Neural cell (in vitro differentiated cells): ENCODE measurements at regions not wholly inside any gene's neighbourhood (a gene's known extent, or its start where the extent isn't known, plus 50 kb on each side); places are given as distances from the start of the nearest gene placed in this dataset.

ENCODE experiments used
- H2AFZ ChIP-seq: fragments of 200-600, 300-800 bp; sonication (generic), shearing (Covaris generic); 2 replicates; pipeline ENCODE4 v1.6.0; 2014; ENCODE audit warnings: low read depth, mild to moderate bottlenecking, antibody characterized with exemption, low read length, moderate library complexity
- H3F3A ChIP-seq: fragments of 200-600 bp; shearing (Covaris generic); 2 replicates; pipeline ENCODE4 v1.6.1; 2016; ENCODE audit warnings: mild to moderate bottlenecking, moderate library complexity, mixed read lengths, antibody characterized with exemption, low read length; ENCODE audit not compliant: insufficient read depth, poor library complexity, severe bottlenecking
- H3K27ac ChIP-seq: fragments of 200-600, 300-800 bp; sonication (generic), shearing (Covaris generic); 2 replicates; pipeline ENCODE4 v1.5.1; 2014; ENCODE audit warnings: mild to moderate bottlenecking, low read length, moderate library complexity
- H3K27me3 ChIP-seq: fragments of 300-800, 200-600 bp; sonication (generic), shearing (Covaris generic); 2 replicates; pipeline ENCODE4 v1.6.0; 2014; ENCODE audit warnings: mild to moderate bottlenecking, low read depth, low read length, moderate library complexity; ENCODE audit not compliant: insufficient read depth
- H3K36me3 ChIP-seq: fragments of 300-800, 200-600 bp; sonication (generic), shearing (Covaris generic); 2 replicates; pipeline ENCODE4 v1.5.1; 2014; ENCODE audit warnings: mild to moderate bottlenecking, antibody characterized with exemption, low read length, moderate library complexity; ENCODE audit not compliant: insufficient read depth
- H3K4me2 ChIP-seq: fragments of 300-800, 200-600 bp; sonication (generic), shearing (Covaris generic); 2 replicates; pipeline ENCODE4 v1.6.0; 2014; ENCODE audit warnings: mild to moderate bottlenecking, low read length
- H3K4me3 ChIP-seq: fragments of 300-800, 200-600 bp; sonication (generic), shearing (Covaris generic); 2 replicates; pipeline ENCODE4 v1.5.1; 2014; ENCODE audit warnings: mild to moderate bottlenecking, low read length, moderate library complexity
- H3K79me2 ChIP-seq: fragments of 200-600 bp; shearing (Covaris generic); replicated peaks from 2 replicates; pipeline ENCODE4 v1.6.0; 2014; ENCODE audit warnings: mild to moderate bottlenecking, low read length, moderate library complexity; ENCODE audit not compliant: insufficient read depth
- H3K9ac ChIP-seq: fragments of 300-800, 200-600 bp; sonication (generic), shearing (Covaris generic); 2 replicates; pipeline ENCODE4 v1.6.1; 2016; ENCODE audit warnings: mild to moderate bottlenecking, low read length, mixed read lengths
- H3K9me2 ChIP-seq: fragments of 200-600 bp; shearing (Covaris generic); 2 replicates; pipeline ENCODE4 v1.6.1; 2016; ENCODE audit warnings: mild to moderate bottlenecking, low read length, mixed read lengths; ENCODE audit not compliant: insufficient read depth
- H3K9me3 ChIP-seq: fragments of 200-600, 300-800 bp; sonication (generic), shearing (Covaris generic); 2 replicates; pipeline ENCODE4 v1.6.1; 2016; ENCODE audit warnings: mild to moderate bottlenecking, mixed run types, low read length, moderate library complexity, mixed read lengths
- H4K20me1 ChIP-seq: fragments of 200-600 bp; shearing (Covaris generic); 2 replicates; pipeline ENCODE4 v1.6.1; 2016; ENCODE audit warnings: mild to moderate bottlenecking, mixed run types; ENCODE audit not compliant: insufficient read depth
- CTCF ChIP-seq: fragments of 450-650 bp; IDR thresholded peaks from 2 replicates; pipeline ENCODE4 v1.5.1; 2014; ENCODE audit warnings: antibody characterized with exemption, mild to moderate bottlenecking, moderate library complexity; ENCODE audit not compliant: poor library complexity, severe bottlenecking
- EP300 ChIP-seq: fragments of 450-650 bp; conservative IDR thresholded peaks from 2 replicates; pipeline ENCODE4 v1.6.1; 2014; ENCODE audit warnings: antibody characterized with exemption, mild to moderate bottlenecking, moderate library complexity; ENCODE audit not compliant: poor library complexity, severe bottlenecking
- EZH2 ChIP-seq: fragments of 200-600, 300-800 bp; shearing (Covaris generic), sonication (generic); IDR thresholded peaks from 2 replicates; pipeline ENCODE4 v1.6.1; 2014; ENCODE audit warnings: antibody characterized with exemption, low read length, borderline replicate concordance, mild to moderate bottlenecking; ENCODE audit not compliant: insufficient read depth, poor library complexity, severe bottlenecking
- MXI1 ChIP-seq: fragments of 450-650 bp; conservative IDR thresholded peaks from 2 replicates; pipeline ENCODE4 v1.6.1; 2014; ENCODE audit warnings: antibody characterized with exemption, mild to moderate bottlenecking; ENCODE audit not compliant: poor library complexity, severe bottlenecking
- POLR2AphosphoS5 ChIP-seq: IDR thresholded peaks from 2 replicates; pipeline ENCODE4 v1.6.1; 2012
- RAD21 ChIP-seq: fragments of 450-650 bp; conservative IDR thresholded peaks from 2 replicates; pipeline ENCODE4 v1.6.1; 2014; ENCODE audit warnings: antibody characterized with exemption, mild to moderate bottlenecking, moderate library complexity
- SMC3 ChIP-seq: fragments of 450-650 bp; conservative IDR thresholded peaks from 2 replicates; pipeline ENCODE4 v1.6.1; 2014; ENCODE audit warnings: antibody characterized with exemption, mild to moderate bottlenecking, moderate library complexity; ENCODE audit not compliant: poor library complexity
- TAF1 ChIP-seq: IDR thresholded peaks from 2 replicates; pipeline ENCODE4 v1.6.1; 2012; ENCODE audit warnings: low read depth
- TF ChIP-seq, protein P1 (sequence below): IDR thresholded peaks from 2 replicates; pipeline ENCODE4 v1.6.1; 2012; ENCODE audit warnings: borderline replicate concordance

DNA sequence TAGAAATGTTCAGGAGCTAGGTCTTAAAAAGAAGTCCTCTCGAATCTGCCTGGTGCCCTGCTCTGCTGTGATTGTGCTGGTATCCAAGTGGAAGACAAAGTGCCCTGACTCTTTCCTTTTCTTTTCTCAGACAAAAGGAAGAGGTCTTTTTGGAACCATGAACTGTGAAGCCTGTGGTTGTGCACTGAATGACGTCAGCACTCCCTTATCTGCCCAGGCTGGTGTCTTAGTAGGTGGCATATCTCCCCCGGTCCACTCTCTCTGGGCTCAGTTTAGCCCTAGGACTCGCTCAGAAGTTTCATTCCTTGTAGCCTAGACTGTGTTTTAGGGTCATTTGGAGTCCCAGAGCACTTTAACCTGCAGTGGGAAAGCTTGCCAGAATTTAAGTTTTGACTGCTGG lies 400.3 kb upstream of the CT83 start:
- H3K36me3 ChIP-seq = no peaks in the 10 kb centered on the region
- H3K9ac ChIP-seq = no peak overlapping the region
- no peaks in the 10 kb centered on the region for H3K79me2 ChIP-seq
- H4K20me1 ChIP-seq = no peaks in the 10 kb centered on the region
- H3K4me2 ChIP-seq = no peak overlapping the region
- TF ChIP-seq, protein P1, sequence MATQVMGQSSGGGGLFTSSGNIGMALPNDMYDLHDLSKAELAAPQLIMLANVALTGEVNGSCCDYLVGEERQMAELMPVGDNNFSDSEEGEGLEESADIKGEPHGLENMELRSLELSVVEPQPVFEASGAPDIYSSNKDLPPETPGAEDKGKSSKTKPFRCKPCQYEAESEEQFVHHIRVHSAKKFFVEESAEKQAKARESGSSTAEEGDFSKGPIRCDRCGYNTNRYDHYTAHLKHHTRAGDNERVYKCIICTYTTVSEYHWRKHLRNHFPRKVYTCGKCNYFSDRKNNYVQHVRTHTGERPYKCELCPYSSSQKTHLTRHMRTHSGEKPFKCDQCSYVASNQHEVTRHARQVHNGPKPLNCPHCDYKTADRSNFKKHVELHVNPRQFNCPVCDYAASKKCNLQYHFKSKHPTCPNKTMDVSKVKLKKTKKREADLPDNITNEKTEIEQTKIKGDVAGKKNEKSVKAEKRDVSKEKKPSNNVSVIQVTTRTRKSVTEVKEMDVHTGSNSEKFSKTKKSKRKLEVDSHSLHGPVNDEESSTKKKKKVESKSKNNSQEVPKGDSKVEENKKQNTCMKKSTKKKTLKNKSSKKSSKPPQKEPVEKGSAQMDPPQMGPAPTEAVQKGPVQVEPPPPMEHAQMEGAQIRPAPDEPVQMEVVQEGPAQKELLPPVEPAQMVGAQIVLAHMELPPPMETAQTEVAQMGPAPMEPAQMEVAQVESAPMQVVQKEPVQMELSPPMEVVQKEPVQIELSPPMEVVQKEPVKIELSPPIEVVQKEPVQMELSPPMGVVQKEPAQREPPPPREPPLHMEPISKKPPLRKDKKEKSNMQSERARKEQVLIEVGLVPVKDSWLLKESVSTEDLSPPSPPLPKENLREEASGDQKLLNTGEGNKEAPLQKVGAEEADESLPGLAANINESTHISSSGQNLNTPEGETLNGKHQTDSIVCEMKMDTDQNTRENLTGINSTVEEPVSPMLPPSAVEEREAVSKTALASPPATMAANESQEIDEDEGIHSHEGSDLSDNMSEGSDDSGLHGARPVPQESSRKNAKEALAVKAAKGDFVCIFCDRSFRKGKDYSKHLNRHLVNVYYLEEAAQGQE = no peak
- TF ChIP-seq MXI1 (no peak), EP300 (no peak), TAF1 (no peak), EZH2 (no peak), POLR2AphosphoS5 (no peak), RAD21 (no peak), SMC3 (no peak), CTCF (no peak)
- no peaks in the 10 kb centered on the region for H3K27me3 ChIP-seq
- H2AFZ ChIP-seq = no peak overlapping the region
- H3F3A ChIP-seq = no peaks in the 10 kb centered on the region
- no peak overlapping the region for H3K27ac ChIP-seq
- H3K4me3 ChIP-seq = no peak overlapping the region
- H3K9me3 ChIP-seq = no peaks in the 10 kb centered on the region
- no peaks in the 10 kb centered on the region for H3K9me2 ChIP-seq

- Histone ChIP-seq H3K9me3 (no peaks in the 10 kb centered on the region), H3K4me3 (no peak overlapping the region), H3K4me2 (no peak overlapping the region), H3K9me2 (no peaks in the 10 kb centered on the region), H3F3A (no peaks in the 10 kb centered on the region), H3K27me3 (no peaks in the 10 kb centered on the region), H3K79me2 (no peaks in the 10 kb centered on the region), H3K36me3 (no peaks in the 10 kb centered on the region), H3K9ac (no peak overlapping the region), H4K20me1 (no peaks in the 10 kb centered on the region), H3K27ac (no peak overlapping the region), H2AFZ (no peak overlapping the region)
- TF ChIP-seq EP300 = no peak
These were observed 399.6 kb upstream of the CT83 start for GRCh38 chrX:116862340-116862739.

DNA sequence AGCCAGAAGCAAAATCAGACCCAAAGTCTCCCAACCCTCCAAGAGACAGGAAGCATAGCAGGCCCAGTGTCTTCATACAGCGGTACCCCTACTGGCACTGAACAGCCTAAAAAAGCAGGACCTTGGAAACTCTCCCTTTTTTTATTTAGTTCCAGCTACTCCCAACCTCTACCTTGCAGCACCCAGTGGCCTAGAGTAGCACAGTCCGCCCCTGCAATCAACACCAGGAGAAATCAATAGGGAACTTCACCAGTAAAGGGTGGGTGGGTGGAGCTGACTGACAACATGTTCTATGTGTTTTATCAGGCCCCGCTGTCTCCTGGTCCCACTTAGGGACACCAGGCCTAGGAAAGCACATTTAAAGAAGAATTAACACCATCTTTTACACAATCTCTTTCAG lies 378.5 kb upstream of the CT83 start:
- no peaks in the 10 kb centered on the region for H3K27me3 ChIP-seq
- H3F3A ChIP-seq = no peaks in the 10 kb centered on the region
- no peaks in the 10 kb centered on the region for H3K79me2 ChIP-seq

More for the DNA sequence above, 378.5 kb upstream of the CT83 start:
- H3K36me3 ChIP-seq = no peaks in the 10 kb centered on the region
- no peaks in the 10 kb centered on the region for H3K9me3 ChIP-seq
- H3K9ac ChIP-seq = no peak overlapping the region
- no peaks in the 10 kb centered on the region for H4K20me1 ChIP-seq
- no peak overlapping the region for H3K4me3 ChIP-seq
- TF ChIP-seq TAF1 = no peak
- H2AFZ ChIP-seq = no peak overlapping the region
- H3K9me2 ChIP-seq = no peaks in the 10 kb centered on the region
- H3K27ac ChIP-seq = no peak overlapping the region
- no peak overlapping the region for H3K4me2 ChIP-seq
